Forelimb muscle (tissue), 1 donor: ENCODE measurements at regions not wholly inside any gene's neighbourhood (a gene's known extent, or its start where the extent isn't known, plus 50 kb on each side); places are given as distances from the start of the nearest gene placed in this dataset.

ENCODE experiments used
- DNase-seq: peaks from one replicate; pipeline ENCODE4 v3.0.0-alpha.2; 2013; ENCODE audit warnings: low read depth

GRCh38 chr3:35565048-35565447 lies 74.3 kb upstream of the ARPP21 start:
- DNase-seq: no peak
